ENCODE measurements at regions not wholly inside any gene's neighbourhood (a gene's known extent, or its start where the extent isn't known, plus 50 kb on each side); places are given as distances from the start of the nearest gene placed in this dataset.

- ChIA-PET CTCF (ENCODE audit: partially characterized antibody) (no interaction called here), POLR2A (ENCODE audit: partially characterized antibody) (no interaction called here)
- Mint-ChIP-seq H3K27me3 (no peaks in the 10 kb centered on the region), H3K4me3 (no peak overlapping the region), H3K4me1 (no peaks in the 10 kb centered on the region), H3K27ac (no peak overlapping the region), H3K36me3 (no peaks in the 10 kb centered on the region), H3K9me3 (peaks cover 0 to 17% (median 6%) of the 10 kb centered on the region in 8 donors)
- DNase-seq, result no peak
- Histone ChIP-seq H3K36me3 (ENCODE audit: insufficient read depth, low read length) (no peaks in the 10 kb centered on the region), H3K27me3 (ENCODE audit: insufficient read depth, low read length) (no peaks in the 10 kb centered on the region), H3K27ac (ENCODE audit: low read depth, low read length) (no peak overlapping the region), H3K9me3 (ENCODE audit: control insufficient read depth in 1 of 2, low read length in 2 of 2) (no peaks in the 10 kb centered on the region), H3K4me1 (ENCODE audit: insufficient read depth, low read length) (no peaks in the 10 kb centered on the region), H3K4me3 (ENCODE audit: low read length in 2 of 2) (no peak overlapping the region)
- intact Hi-C loops (cut with micrococcal nuclease), result no loop called here
Measured at GRCh38 chr18:71028285-71028762, 739.5 kb downstream of the SOCS6 start.

- POLR2A ChIA-PET (ENCODE audit: partially characterized antibody), result no interaction called here
- Histone ChIP-seq H3K27ac (ENCODE audit: low read depth, low read length) (no peak overlapping the region), H3K36me3 (ENCODE audit: insufficient read depth, low read length) (no peaks in the 10 kb centered on the region), H3K4me1 (ENCODE audit: insufficient read depth, low read length) (no peaks in the 10 kb centered on the region), H3K4me3 (ENCODE audit: low read length in 2 of 2) (no peak overlapping the region), H3K27me3 (ENCODE audit: insufficient read depth, low read length) (no peaks in the 10 kb centered on the region), H3K9me3 (ENCODE audit: control insufficient read depth in 1 of 2, low read length in 2 of 2) (no peaks in the 10 kb centered on the region)
- Mint-ChIP-seq H3K27me3 (no peaks in the 10 kb centered on the region), H3K4me3 (no peak overlapping the region), H3K9me3 (peaks cover 0 to 14% (median 5%) of the 10 kb centered on the region in 8 donors), H3K36me3 (no peaks in the 10 kb centered on the region), H3K27ac (no peak overlapping the region), H3K4me1 (no peaks in the 10 kb centered on the region)
- CTCF ChIA-PET (ENCODE audit: partially characterized antibody), result no interaction called here
- DNase-seq, result no peak
- intact Hi-C loops (cut with micrococcal nuclease), result no loop called here
Measured at GRCh38 chr18:71027531-71027930, 738.7 kb downstream of the SOCS6 start.

GRCh38 chr18:71025505-71026225 is 736.8 kb downstream of the SOCS6 start:
- no peak overlapping the region for H3K4me3 Mint-ChIP-seq
- no peaks in the 10 kb centered on the region for H3K4me1 ChIP-seq (ENCODE audit: insufficient read depth, low read length)
- H3K4me3 ChIP-seq (ENCODE audit: low read length in 2 of 2), result no peak overlapping the region
- H3K27me3 ChIP-seq (ENCODE audit: insufficient read depth, low read length), result no peaks in the 10 kb centered on the region
- POLR2A ChIA-PET (ENCODE audit: partially characterized antibody), result no interaction called here
- no peaks in the 10 kb centered on the region for H3K4me1 Mint-ChIP-seq
- no peaks in the 10 kb centered on the region for H3K27me3 Mint-ChIP-seq
- H3K36me3 ChIP-seq (ENCODE audit: insufficient read depth, low read length), result no peaks in the 10 kb centered on the region
- DNase-seq, result no peak
- CTCF ChIA-PET (ENCODE audit: partially characterized antibody), result no interaction called here
- H3K9me3 ChIP-seq (ENCODE audit: control insufficient read depth in 1 of 2, low read length in 2 of 2), result no peaks in the 10 kb centered on the region
- H3K36me3 Mint-ChIP-seq, result no peaks in the 10 kb centered on the region
- intact Hi-C loops (cut with micrococcal nuclease), result no loop called here
- no peak overlapping the region for H3K27ac Mint-ChIP-seq
- no peak overlapping the region for H3K27ac ChIP-seq (ENCODE audit: low read depth, low read length)
- H3K9me3 Mint-ChIP-seq, result peaks cover under 1 to 13% (median 7%) of the 10 kb centered on the region in 8 donors

- CTCF ChIA-PET (ENCODE audit: partially characterized antibody), result no interaction called here
- Histone ChIP-seq H3K27me3 (ENCODE audit: insufficient read depth, low read length) (no peaks in the 10 kb centered on the region), H3K9me3 (ENCODE audit: control insufficient read depth in 1 of 2, low read length in 2 of 2) (no peaks in the 10 kb centered on the region), H3K4me3 (ENCODE audit: low read length in 2 of 2) (no peak overlapping the region), H3K4me1 (ENCODE audit: insufficient read depth, low read length) (no peaks in the 10 kb centered on the region), H3K36me3 (ENCODE audit: insufficient read depth, low read length) (no peaks in the 10 kb centered on the region), H3K27ac (ENCODE audit: low read depth, low read length) (no peak overlapping the region)
- no peak for DNase-seq
- no peak overlapping the region for H3K27ac Mint-ChIP-seq
- no peak overlapping the region for H3K4me3 Mint-ChIP-seq
- peaks cover 3 to 13% (median 7%) of the 10 kb centered on the region in 8 donors for H3K9me3 Mint-ChIP-seq
- intact Hi-C loops (cut with micrococcal nuclease), result no loop called here
- H3K27me3 Mint-ChIP-seq, result no peaks in the 10 kb centered on the region
- H3K4me1 Mint-ChIP-seq, result no peaks in the 10 kb centered on the region
- no peaks in the 10 kb centered on the region for H3K36me3 Mint-ChIP-seq
- POLR2A ChIA-PET (ENCODE audit: partially characterized antibody), result no interaction called here
Measured at GRCh38 chr18:71022389-71022788, 733.5 kb downstream of the SOCS6 start.

- Histone ChIP-seq H3K9me3 (ENCODE audit: control insufficient read depth in 1 of 2, low read length in 2 of 2) (no peaks in the 10 kb centered on the region), H3K27me3 (ENCODE audit: insufficient read depth, low read length) (no peaks in the 10 kb centered on the region), H3K4me3 (ENCODE audit: low read length in 2 of 2) (no peak overlapping the region), H3K4me1 (ENCODE audit: insufficient read depth, low read length) (no peaks in the 10 kb centered on the region), H3K36me3 (ENCODE audit: insufficient read depth, low read length) (no peaks in the 10 kb centered on the region), H3K27ac (ENCODE audit: low read depth, low read length) (no peak overlapping the region)
- POLR2A ChIA-PET (ENCODE audit: partially characterized antibody), result no interaction called here
- Mint-ChIP-seq H3K4me1 (no peaks in the 10 kb centered on the region), H3K27ac (no peak overlapping the region), H3K4me3 (no peak overlapping the region), H3K27me3 (no peaks in the 10 kb centered on the region), H3K9me3 (peaks cover 3 to 16% (median 6%) of the 10 kb centered on the region in 8 donors), H3K36me3 (no peaks in the 10 kb centered on the region)
- intact Hi-C loops (cut with micrococcal nuclease), result no loop called here
- DNase-seq, result no peak
- CTCF ChIA-PET (ENCODE audit: partially characterized antibody), result no interaction called here
Measured at GRCh38 chr18:71021030-71021362, 732.2 kb downstream of the SOCS6 start.

GRCh38 chr18:71020342-71021029 is 731.6 kb downstream of the SOCS6 start:
- Histone ChIP-seq H3K4me3 (ENCODE audit: low read length in 2 of 2) (no peak overlapping the region), H3K4me1 (ENCODE audit: insufficient read depth, low read length) (no peaks in the 10 kb centered on the region), H3K36me3 (ENCODE audit: insufficient read depth, low read length) (no peaks in the 10 kb centered on the region), H3K27ac (ENCODE audit: low read depth, low read length) (no peak overlapping the region), H3K9me3 (ENCODE audit: control insufficient read depth in 1 of 2, low read length in 2 of 2) (no peaks in the 10 kb centered on the region), H3K27me3 (ENCODE audit: insufficient read depth, low read length) (no peaks in the 10 kb centered on the region)
- no peak for DNase-seq
- intact Hi-C loops (cut with micrococcal nuclease), result no loop called here
- Mint-ChIP-seq H3K27me3 (no peaks in the 10 kb centered on the region), H3K36me3 (no peaks in the 10 kb centered on the region), H3K9me3 (peaks cover 3 to 16% (median 6%) of the 10 kb centered on the region in 8 donors), H3K27ac (no peak overlapping the region), H3K4me3 (no peak overlapping the region), H3K4me1 (no peaks in the 10 kb centered on the region)
- ChIA-PET CTCF (ENCODE audit: partially characterized antibody) (no interaction called here), POLR2A (ENCODE audit: partially characterized antibody) (no interaction called here)

- Mint-ChIP-seq H3K4me3 (no peak overlapping the region), H3K9me3 (peaks cover 3 to 16% (median 5%) of the 10 kb centered on the region in 8 donors), H3K4me1 (no peaks in the 10 kb centered on the region), H3K27me3 (no peaks in the 10 kb centered on the region), H3K27ac (no peak overlapping the region), H3K36me3 (no peaks in the 10 kb centered on the region)
- DNase-seq, result no peak
- no peak overlapping the region for H3K4me3 ChIP-seq (ENCODE audit: low read length in 2 of 2)
- ChIA-PET CTCF (ENCODE audit: partially characterized antibody) (no interaction called here), POLR2A (ENCODE audit: partially characterized antibody) (no interaction called here)
- no peak overlapping the region for H3K27ac ChIP-seq (ENCODE audit: low read depth, low read length)
- no peaks in the 10 kb centered on the region for H3K9me3 ChIP-seq (ENCODE audit: control insufficient read depth in 1 of 2, low read length in 2 of 2)
- H3K27me3 ChIP-seq (ENCODE audit: insufficient read depth, low read length), result no peaks in the 10 kb centered on the region
- intact Hi-C loops (cut with micrococcal nuclease), result no loop called here
- no peaks in the 10 kb centered on the region for H3K36me3 ChIP-seq (ENCODE audit: insufficient read depth, low read length)
- no peaks in the 10 kb centered on the region for H3K4me1 ChIP-seq (ENCODE audit: insufficient read depth, low read length)
Measured at GRCh38 chr18:71018816-71019215, 730.0 kb downstream of the SOCS6 start.
